Activated naive CD8-positive, alpha-beta T cell (primary cell): ENCODE measurements at regions not wholly inside any gene's neighbourhood (a gene's known extent, or its start where the extent isn't known, plus 50 kb on each side); places are given as distances from the start of the nearest gene placed in this dataset.
"Not testable (repeated sequence)": the region's sequence is repeated elsewhere in the genome, so short reads cannot be mapped to it uniquely, and the experiment has no call there.

ENCODE experiments used
- H3K27ac Mint-ChIP-seq: one replicate; pipeline ENCODE4 v1.8.0; 2021; ENCODE audit warnings: mixed read lengths
- H3K27me3 Mint-ChIP-seq: one replicate; pipeline ENCODE4 v1.8.0; 2021; ENCODE audit warnings: mixed read lengths
- H3K36me3 Mint-ChIP-seq: one replicate; pipeline ENCODE4 v1.8.0; 2021; ENCODE audit warnings: mixed read lengths
- H3K4me1 Mint-ChIP-seq: one replicate; pipeline ENCODE4 v1.8.0; 2021; ENCODE audit warnings: low read depth, mixed read lengths
- H3K4me3 Mint-ChIP-seq: one replicate; pipeline ENCODE4 v1.8.0; 2021; ENCODE audit warnings: mild to moderate bottlenecking, mixed read lengths
- H3K9me3 Mint-ChIP-seq: one replicate; pipeline ENCODE4 v1.8.0; 2021; ENCODE audit warnings: low read depth, mixed read lengths

DNA sequence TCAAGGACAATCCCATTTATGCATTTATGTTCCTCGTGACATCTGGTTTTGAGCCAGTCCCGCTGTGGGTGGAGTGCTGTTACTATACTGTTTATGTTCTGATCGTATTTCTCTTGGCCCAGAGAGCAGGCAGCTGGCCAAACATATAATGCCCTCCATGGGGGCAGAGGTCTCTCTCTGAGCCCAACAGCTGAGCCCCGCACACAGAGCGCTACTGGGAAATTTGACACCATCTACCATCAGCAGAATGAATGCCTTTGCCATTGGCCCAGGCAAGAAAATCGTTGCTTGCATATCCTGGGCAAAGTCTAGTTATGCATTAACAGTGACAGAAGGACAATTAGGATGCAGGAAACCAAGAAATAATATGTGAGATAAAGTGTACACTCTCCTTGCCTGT, 126.8 kb upstream of the CACNA1A start:
- Mint-ChIP-seq H3K27me3 (peaks cover 8% of the 10 kb centered on the region), H3K9me3 (no peaks in the 10 kb centered on the region), H3K36me3 (no peaks in the 10 kb centered on the region), H3K4me3 (no peak overlapping the region), H3K4me1 (no peaks in the 10 kb centered on the region), H3K27ac (no peak overlapping the region)

DNA sequence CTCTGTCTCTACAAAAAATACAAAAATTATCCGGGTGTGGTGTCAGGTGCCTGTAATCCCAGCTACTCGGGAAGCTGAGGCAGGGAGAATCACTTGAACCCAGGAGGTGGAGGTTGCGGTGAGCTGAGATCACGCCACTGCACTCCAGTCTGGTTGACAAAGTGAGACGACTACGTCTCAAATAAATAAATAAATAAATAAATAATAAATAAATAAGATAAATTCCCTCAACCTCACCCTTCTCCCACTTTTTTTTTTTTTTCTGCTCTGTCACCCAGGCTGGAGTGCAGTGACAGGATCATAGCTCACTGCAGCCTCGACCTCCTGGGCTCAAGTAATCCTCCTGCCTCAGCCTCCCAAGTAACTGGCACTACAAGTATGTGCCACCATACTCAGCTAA, 125.9 kb upstream of the CACNA1A start:
- not testable (repeated sequence) for H3K4me1 Mint-ChIP-seq, H3K36me3 Mint-ChIP-seq, H3K4me3 Mint-ChIP-seq, H3K27ac Mint-ChIP-seq, H3K27me3 Mint-ChIP-seq, H3K9me3 Mint-ChIP-seq

DNA sequence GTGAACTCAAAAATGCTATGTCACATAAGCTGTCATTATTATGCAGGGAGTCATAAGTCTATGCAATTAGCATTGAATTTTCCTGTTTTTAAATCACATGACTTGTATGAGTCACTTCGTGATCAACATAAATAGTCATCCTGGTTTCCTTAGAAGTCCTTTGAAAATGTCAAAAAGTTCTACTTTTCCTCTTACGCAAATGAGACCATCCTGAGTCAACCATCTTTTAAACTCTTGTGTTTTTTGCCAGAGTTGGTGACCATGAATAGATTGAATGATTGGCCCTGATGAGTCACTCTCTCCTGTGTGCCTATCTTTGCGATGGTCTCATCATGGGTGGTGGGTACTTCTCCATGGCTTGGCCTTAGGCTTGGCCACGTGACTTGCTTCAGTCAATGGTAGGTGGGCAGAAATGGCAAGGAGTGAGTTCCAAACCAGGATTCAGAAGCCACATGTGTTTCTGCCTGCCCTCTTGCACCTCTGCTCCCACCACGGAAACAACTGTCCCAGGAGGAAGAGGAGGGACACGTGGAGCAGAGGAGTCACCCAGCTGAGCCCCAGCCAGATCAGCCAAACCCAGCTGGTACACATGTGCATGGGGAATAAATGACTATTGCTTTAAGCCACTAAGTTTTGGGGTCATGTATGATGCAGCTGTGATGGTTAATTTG, 123.5 kb upstream of the CACNA1A start:
- H3K9me3 Mint-ChIP-seq, result no peaks in the 10 kb centered on the region
- peaks cover 9% of the 10 kb centered on the region for H3K27me3 Mint-ChIP-seq
- H3K4me3 Mint-ChIP-seq, result no peak overlapping the region
- H3K27ac Mint-ChIP-seq, result no peak overlapping the region
- H3K4me1 Mint-ChIP-seq, result no peaks in the 10 kb centered on the region
- no peaks in the 10 kb centered on the region for H3K36me3 Mint-ChIP-seq

DNA sequence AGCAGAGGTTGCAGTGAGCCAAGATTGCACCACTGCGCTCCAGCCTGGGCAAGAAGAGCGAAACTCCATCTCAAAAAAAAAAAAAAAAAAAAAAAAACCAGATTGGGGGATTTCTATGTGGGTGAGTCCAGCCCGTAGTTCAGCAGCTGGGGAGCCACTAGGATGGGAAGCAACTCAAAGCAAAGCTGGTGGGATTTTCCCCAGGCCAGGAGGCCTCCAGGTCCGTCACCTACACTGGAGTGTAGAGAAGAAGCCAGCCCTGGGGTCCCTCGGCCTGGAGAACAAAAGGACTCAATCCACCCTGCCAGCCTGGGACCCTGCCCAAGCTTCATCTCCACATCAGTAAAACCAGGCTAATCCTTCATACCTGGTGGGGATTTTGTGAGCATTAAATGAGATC, 121.3 kb upstream of the CACNA1A start:
- H3K4me1 Mint-ChIP-seq, result no peaks in the 10 kb centered on the region
- peaks cover 22% of the 10 kb centered on the region for H3K27me3 Mint-ChIP-seq
- H3K36me3 Mint-ChIP-seq, result no peaks in the 10 kb centered on the region
- H3K27ac Mint-ChIP-seq, result no peak overlapping the region
- H3K9me3 Mint-ChIP-seq, result no peaks in the 10 kb centered on the region
- no peak overlapping the region for H3K4me3 Mint-ChIP-seq

DNA sequence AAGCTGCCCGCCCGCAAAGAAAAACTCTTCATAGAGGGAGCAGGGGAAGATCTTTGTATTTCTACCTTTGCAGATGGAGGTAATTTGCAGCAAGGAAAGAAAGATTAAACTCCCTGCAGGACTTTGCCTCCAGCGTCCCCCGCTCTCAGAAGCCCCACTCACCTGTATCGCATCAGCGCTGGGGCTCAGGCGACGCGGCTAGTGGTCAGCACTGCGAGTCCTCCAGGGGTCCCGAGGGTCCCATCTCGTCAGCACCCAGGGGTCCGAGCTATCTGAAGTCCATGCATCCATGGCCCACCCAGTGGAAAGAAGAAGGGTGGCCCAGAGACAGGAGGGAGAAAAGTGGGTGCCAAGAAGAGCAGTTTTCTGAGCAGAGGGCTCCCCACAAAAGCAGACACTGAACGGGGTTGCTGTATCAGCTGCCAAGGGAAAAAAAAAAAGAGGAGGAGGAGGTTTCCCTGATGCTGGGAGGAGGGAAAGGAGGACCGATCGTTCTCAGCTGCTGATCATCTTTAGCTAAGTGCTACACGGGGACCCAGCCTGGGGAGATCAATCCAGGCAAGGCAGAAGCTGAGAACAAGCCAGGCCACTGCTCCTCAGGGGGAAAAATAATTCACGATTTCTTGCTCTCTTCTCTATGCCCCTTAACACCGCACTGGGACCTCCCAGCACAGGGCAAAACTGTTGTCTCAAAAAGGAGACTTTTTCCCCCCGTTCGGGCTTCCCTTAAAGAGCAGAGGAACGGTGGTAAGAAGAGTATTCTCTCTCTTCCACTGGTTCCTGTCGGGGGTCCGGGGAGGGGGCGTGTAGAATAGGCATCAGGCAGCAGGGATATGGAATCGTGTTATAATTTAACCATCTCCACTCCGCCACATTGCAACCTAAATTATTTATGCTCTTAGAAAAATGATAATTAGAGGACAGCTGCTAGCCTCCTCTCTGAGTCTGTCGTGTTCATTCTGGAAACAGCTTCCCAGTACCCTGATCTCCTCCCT, 117.7 kb upstream of the CACNA1A start:
- H3K36me3 Mint-ChIP-seq, result no peaks in the 10 kb centered on the region
- H3K27me3 Mint-ChIP-seq, result peaks cover 27% of the 10 kb centered on the region
- H3K4me1 Mint-ChIP-seq, result no peaks in the 10 kb centered on the region
- H3K27ac Mint-ChIP-seq, result no peak overlapping the region
- no peak overlapping the region for H3K4me3 Mint-ChIP-seq
- no peaks in the 10 kb centered on the region for H3K9me3 Mint-ChIP-seq

DNA sequence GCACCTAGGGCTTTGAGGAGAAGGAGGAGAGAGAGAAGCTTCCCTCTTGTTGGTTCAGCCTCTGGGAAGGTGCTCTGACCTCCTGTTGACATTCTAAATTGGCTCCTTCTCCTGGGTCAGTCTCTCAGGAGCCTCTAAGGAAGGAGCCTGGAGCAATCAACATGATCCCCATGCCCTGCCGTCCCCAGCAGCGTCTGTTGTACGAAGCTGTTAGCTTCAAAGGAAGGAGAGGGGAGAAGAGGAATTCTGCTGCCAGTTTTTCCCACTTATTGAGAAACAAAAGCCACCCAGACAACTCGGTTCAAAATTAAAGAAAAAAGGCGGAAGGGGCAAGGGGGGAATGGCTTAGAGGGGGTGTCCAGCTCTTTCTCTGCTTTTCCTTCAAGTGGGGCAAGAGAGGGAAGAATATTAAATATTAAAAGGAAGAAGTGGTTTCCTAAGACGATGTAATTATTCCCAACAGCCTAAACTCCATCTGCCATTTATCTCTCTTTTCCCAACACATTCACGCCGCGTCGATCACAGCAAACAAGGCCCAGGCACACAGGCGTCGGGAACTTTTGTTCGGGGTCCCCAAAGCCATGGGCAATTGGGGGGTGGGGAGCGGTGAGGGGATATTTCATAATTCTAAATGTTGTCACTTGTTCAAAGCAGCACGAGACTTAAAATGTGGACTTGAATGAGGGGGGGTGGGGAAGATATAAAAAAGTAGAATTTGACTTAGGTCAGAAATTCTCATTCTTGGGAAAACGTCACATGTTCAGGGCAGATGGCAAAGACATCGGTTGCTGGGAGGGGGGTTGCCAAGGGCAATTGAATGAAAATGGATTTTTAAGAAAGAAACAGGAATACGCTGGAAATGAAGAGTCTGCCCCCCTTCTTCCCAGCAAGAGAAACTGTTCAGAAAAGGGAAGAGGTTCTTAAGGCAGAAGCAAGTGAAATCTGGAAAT, 116.8 kb upstream of the CACNA1A start:
- no peaks in the 10 kb centered on the region for H3K4me1 Mint-ChIP-seq
- H3K9me3 Mint-ChIP-seq, result no peaks in the 10 kb centered on the region
- no peaks in the 10 kb centered on the region for H3K36me3 Mint-ChIP-seq
- H3K27ac Mint-ChIP-seq, result no peak overlapping the region
- H3K4me3 Mint-ChIP-seq, result no peak overlapping the region
- H3K27me3 Mint-ChIP-seq, result peaks cover 30% of the 10 kb centered on the region

DNA sequence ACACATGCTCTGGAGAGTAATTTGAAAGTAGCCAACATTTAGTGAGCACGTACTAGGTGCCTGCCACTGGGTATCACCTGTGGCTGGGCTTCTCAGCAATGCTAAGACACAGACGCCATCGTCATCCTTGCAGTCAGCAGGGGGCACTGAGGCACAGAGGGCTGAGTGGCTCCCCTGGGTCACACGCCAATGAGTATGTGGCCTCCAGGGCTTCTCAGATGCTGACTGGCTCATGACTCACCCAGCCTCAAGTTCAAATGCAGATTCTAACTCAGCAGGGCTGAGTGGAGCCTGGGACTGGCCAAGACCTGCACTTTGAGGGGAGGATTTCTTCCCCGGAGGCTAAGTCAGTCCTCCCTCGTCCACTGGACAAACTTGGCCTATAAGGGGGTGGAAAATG, 115.1 kb upstream of the CACNA1A start:
- Mint-ChIP-seq H3K4me1 (no peaks in the 10 kb centered on the region), H3K27me3 (peaks cover 29% of the 10 kb centered on the region), H3K36me3 (no peaks in the 10 kb centered on the region), H3K4me3 (no peak overlapping the region), H3K27ac (no peak overlapping the region), H3K9me3 (no peaks in the 10 kb centered on the region)

DNA sequence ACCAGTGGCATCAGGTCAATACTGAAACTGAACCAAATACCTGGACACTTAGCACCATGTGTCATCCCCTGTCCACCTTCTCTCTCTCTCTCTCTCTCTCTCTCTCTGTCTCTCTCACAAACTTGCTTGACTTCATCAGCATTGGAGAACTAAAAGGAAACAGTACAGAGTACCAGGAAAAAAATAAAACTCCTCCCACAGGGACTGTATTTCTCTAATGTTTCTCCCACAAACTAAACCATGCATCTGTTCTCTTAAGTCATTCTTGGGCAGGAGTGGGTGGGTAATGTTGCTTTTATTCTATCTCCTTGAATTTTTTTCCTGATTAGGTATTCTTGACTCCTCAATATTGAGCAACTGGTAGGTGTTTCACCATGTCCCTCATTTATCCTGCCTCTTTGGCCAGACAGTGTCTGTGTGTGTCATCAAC, 112.9 kb upstream of the CACNA1A start:
- H3K27ac Mint-ChIP-seq, result no peak overlapping the region
- H3K4me3 Mint-ChIP-seq, result no peak overlapping the region
- H3K4me1 Mint-ChIP-seq, result no peaks in the 10 kb centered on the region
- H3K36me3 Mint-ChIP-seq, result no peaks in the 10 kb centered on the region
- H3K27me3 Mint-ChIP-seq, result peaks cover 20% of the 10 kb centered on the region
- no peaks in the 10 kb centered on the region for H3K9me3 Mint-ChIP-seq

DNA sequence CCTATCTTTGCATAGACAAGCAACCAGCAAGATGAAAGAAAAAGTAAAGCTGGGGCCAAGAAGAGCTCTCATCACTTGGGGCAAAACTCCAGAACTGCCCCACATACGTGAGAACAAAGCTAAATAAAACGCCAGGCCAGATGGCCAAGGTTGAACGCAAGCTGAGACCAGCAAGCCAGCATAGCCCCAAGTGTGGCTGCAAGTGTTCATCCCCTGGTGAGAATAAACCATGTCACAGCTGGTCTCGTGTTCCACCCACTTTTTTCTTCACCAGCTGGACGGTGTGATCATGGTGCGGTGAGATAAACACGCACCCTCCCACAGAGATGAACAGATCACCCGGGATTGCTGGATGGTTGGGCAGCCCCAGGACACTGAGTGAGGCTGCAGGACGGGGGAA, 109.6 kb upstream of the CACNA1A start:
- no peaks in the 10 kb centered on the region for H3K9me3 Mint-ChIP-seq
- H3K27me3 Mint-ChIP-seq, result peaks cover 14% of the 10 kb centered on the region
- no peak overlapping the region for H3K4me3 Mint-ChIP-seq
- no peaks in the 10 kb centered on the region for H3K36me3 Mint-ChIP-seq
- H3K4me1 Mint-ChIP-seq, result no peaks in the 10 kb centered on the region
- H3K27ac Mint-ChIP-seq, result no peak overlapping the region

DNA sequence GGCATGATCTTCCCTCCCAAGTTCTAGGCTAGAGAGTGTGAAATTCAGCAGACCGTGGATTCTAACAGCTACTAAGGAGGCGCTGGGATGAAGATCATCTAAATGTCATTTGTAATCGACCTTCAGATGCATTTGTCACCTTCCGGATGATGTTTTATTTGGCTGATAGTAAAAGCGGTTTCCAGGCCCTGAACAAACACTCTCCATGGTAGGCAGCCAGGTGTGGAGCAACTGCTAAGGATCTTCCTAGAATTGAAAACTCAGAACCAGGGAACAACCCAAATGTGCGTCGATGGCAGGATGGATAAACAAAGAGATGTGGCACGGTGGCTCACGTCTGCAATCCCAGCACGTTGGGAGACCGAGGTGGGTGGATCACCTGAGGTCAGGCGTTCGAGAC, 107.2 kb upstream of the CACNA1A start:
- Mint-ChIP-seq H3K4me3 (no peak overlapping the region), H3K4me1 (peaks cover 6% of the 10 kb centered on the region), H3K27me3 (peaks cover 13% of the 10 kb centered on the region), H3K36me3 (no peaks in the 10 kb centered on the region), H3K9me3 (no peaks in the 10 kb centered on the region), H3K27ac (no peak overlapping the region)

DNA sequence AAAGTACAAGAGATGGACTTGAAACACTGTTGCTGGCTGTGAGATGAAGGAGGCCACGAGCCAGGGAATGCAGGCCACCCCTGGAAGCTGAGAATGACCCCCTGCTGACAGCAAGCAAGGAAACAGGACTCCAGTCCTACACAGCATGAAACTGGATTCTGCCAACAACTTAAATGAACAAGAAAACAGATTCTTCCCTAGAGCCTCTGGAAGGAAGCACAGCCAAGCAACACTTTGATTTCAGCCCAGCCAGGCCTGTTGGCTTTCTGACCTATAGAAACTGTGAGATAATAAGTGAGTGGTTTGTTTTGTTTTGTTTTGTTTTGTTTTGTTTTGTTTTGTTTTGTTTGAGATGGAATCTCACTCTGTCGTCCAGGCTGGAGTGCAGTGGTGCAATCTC, 105.3 kb upstream of the CACNA1A start:
- no peak overlapping the region for H3K4me3 Mint-ChIP-seq
- H3K4me1 Mint-ChIP-seq, result peaks cover 6% of the 10 kb centered on the region
- no peaks in the 10 kb centered on the region for H3K9me3 Mint-ChIP-seq
- no peak overlapping the region for H3K27ac Mint-ChIP-seq
- H3K27me3 Mint-ChIP-seq, result peaks cover 10% of the 10 kb centered on the region
- H3K36me3 Mint-ChIP-seq, result no peaks in the 10 kb centered on the region

DNA sequence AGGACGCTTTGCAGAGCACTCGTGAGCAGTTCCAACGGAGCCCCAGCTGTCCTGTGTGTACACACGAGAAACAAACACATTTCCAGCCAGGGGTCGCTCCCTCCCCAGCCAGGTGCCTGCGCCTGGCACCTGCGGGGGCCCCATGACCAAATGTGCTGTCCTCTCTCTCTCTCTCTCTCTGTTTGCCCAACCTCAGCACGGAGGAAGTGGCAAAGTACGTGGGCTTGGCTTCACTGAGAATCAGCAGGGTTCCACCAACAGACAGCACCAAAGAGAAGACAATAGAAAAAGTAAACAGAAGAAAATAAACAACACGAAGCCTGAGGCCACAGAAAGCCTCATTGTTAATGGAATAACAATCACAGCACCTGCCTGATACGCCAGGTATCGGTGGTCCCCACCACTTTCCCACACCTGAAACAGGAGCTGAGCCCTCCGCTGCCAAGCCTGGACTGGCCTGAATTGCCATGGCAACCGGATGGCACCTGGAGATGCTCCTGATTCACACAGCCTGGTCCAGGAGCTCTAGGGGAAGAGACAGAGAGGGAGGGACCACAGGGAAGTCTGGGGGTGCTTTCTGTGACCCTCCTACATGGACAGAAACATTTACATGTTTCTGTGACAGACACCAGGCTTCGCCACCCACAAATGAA, 103.9 kb upstream of the CACNA1A start:
- H3K27ac Mint-ChIP-seq, result no peak overlapping the region
- peaks cover 9% of the 10 kb centered on the region for H3K4me1 Mint-ChIP-seq
- no peaks in the 10 kb centered on the region for H3K9me3 Mint-ChIP-seq
- no peak overlapping the region for H3K4me3 Mint-ChIP-seq
- H3K27me3 Mint-ChIP-seq, result peaks cover 10% of the 10 kb centered on the region
- no peaks in the 10 kb centered on the region for H3K36me3 Mint-ChIP-seq

DNA sequence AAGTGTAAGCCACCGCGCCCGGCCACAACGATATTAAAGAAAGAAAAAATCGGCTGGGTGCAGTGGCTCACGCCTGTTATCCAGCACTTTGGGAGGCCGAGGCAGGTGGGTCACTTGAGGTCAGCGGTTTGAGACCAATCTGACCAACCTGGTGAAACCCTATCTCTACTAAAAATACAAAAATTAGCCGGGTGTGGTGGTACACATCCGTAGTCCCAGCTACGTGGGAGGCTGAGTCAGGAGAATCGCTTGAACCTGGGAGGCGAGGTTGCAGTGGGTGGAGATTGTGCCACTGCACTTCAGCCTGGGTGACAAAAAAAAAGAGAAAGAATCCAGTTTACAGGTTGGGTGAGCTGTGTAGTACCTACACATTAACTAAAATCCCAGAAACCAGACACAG, 99.9 kb upstream of the CACNA1A start:
- no peaks in the 10 kb centered on the region for H3K9me3 Mint-ChIP-seq
- no peak overlapping the region for H3K4me3 Mint-ChIP-seq
- H3K27me3 Mint-ChIP-seq, result peaks cover 3% of the 10 kb centered on the region
- H3K27ac Mint-ChIP-seq, result no peak overlapping the region
- no peaks in the 10 kb centered on the region for H3K36me3 Mint-ChIP-seq
- peaks cover 9% of the 10 kb centered on the region for H3K4me1 Mint-ChIP-seq

DNA sequence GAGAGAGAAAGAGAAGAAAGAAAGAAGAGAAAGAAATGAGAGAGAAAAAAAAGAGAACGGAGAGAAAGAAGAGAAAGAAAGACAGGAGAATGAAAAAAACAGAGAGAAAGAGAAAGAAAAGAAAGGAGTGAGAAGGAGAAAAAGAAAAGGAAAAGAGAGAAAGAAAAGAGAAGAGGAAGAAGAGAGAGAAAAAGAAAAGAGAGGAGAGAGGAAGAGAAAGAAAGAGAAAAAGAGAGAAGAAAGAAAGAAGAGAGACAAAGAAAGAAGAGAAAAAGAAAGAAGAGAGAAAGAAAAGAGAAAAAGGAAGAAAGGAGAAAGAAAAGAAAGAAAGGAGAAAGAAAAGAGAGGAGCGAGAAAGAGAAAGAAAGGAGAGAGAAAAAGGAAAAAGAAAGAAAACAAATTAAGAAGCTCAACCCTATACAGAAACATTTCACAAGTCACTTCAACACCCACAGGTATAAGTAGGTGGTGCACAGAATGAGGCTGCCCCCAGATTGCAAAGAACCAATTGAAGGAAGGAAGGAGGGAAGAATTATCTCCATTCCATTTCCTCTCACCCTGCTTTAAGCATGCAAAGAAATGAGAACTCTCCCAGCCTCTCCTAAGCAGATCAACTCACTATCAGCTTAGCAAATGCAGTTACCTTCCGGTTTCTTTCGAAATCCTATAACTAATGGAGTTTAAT, 98.8 kb upstream of the CACNA1A start:
- Mint-ChIP-seq H3K36me3 (no peaks in the 10 kb centered on the region), H3K4me1 (peaks cover 6% of the 10 kb centered on the region), H3K9me3 (no peaks in the 10 kb centered on the region), H3K27me3 (peaks cover 2% of the 10 kb centered on the region), H3K4me3 (no peak overlapping the region), H3K27ac (no peak overlapping the region)
